ENCODE measurements at regions not wholly inside any gene's neighbourhood (a gene's known extent, or its start where the extent isn't known, plus 50 kb on each side); places are given as distances from the start of the nearest gene placed in this dataset.

DNA sequence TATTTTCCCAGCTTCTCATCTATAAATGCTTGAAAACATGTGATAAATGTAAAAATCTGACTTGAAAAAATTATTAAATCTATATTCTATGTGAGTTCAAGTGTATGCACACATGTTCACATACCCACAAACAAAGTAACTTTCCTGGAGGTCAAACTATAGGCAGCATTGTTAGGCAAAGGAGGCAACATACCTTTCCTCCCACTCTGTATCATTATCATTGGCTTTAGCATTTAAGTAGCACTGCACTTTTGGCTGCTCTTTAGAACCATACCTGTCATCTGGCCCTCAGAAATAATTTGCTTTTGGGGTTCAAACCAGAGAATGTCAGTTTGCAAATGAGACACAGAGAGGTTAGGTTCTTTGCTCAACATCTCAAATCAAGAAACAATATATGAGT, 102.4 kb upstream of the CCDC196 start:
- no peak for DNase-seq

DNA sequence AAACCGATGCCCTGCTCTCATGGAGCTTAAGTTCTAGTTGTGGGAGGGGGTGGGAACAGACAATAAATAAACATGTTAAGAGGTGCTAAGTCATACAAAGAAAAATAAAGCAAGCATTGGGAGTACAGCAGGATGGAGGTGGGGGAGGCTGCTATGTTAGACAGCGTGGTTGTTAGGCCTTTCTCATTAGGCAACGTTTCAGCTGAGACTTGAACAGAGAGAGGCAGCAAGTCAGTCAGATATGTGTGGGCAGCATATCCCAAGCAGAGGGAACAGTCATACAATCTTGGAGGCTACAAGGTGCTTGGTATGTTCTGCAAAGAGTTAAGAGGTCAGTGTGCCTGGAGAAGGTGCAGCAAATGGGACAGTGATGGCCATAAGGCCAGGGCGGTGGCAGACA, 97.7 kb upstream of the CCDC196 start:
- no peak for DNase-seq

DNA sequence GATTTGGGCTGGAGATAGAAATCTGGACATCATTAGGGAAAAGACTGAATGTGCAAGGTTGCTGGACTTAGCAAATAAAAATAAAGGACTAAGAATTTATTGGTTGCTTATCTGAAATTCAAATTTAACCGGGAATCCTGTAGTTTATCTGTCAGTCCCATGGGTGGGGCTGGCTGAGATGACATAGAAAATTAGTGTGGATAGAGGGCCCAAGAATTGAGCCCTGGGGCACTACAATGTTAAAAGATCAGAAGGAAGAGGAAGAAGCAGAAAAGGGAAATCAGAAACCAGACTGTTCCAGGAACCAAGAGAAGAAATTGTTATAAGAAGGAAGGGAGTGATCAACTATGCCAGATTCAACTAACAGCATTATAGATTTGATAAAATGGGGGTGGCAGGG, 96.7 kb upstream of the CCDC196 start:
- no peak for DNase-seq

GRCh38 chr14:66395300-66395699, 90.9 kb upstream of the CCDC196 start:
- no peak for DNase-seq

GRCh38 chr14:66396164-66396563, 90.0 kb upstream of the CCDC196 start:
- no peak for DNase-seq

- DNase-seq: no peak
These were observed 87.7 kb upstream of the CCDC196 start for GRCh38 chr14:66398437-66398836.

DNA sequence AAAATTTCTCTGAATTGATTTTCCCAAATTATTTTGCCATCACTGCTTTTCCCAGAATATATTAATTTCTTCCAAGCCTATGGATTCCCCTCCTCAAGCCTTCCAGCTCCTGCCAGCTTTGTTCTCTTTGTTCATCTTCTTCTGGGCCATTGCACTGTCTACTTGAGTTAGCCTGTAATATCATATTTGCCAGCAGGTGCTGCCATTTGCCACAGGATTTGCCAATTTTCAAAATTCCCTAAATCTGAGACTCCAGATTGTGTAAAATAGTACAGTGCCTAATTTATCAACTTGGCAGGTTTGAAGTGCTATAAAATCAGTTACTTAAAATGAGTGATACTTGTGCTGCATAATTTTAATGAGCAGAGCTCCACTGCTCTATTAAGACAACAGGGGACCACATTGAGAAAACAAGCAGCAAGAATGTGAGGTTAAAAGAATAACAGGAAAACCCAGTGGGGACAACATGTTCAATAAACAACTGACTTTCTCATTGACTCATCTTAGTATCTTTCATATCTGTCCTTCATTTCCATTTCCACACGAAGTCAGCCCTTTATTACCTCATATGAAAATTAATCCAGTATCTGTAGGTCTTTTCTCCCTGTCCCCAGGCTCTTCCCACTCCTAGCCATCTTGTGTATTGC, 84.6 kb upstream of the CCDC196 start:
- DNase-seq: no peak

DNA sequence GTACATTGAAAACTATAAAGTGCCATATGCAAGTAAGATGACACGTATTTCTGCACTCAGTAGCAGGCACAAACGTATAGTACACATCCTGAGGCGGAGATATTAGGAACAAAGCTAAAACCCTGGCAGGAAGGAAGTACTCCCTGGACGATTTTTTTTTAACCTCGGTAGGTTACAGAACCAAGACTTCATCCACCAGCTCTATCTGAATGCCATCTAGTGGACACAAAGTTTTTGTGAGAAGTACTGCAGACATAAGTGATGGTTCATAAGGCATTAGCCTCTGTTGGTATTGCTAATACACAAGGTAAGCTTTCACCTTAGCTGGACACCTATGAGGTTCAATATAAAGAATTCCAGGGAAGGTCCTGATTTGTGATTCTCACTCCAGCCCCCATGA, 83.0 kb upstream of the CCDC196 start:
- DNase-seq: no peak

- no peak for DNase-seq
These were observed 82.1 kb upstream of the CCDC196 start for GRCh38 chr14:66404051-66404545.

DNA sequence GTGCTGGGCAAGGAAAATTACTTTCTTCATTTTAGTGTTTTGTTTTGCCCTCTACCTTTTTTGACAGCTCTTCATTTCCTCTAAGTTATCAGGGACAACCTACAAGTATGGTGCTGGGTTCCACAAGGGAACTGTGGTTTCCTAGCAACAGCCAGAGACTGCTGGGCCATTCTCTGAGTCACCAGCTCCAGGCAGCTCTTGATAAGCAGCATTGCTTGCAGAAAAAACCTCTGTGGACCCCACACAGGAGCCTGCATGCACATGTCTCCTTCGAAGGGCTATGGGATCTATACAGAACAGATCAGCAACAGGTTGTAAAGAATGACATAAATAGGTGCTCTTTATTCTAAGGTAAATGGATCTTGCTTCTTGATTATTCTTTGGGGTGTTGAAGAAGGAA, 81.0 kb upstream of the CCDC196 start:
- DNase-seq: no peak

DNA sequence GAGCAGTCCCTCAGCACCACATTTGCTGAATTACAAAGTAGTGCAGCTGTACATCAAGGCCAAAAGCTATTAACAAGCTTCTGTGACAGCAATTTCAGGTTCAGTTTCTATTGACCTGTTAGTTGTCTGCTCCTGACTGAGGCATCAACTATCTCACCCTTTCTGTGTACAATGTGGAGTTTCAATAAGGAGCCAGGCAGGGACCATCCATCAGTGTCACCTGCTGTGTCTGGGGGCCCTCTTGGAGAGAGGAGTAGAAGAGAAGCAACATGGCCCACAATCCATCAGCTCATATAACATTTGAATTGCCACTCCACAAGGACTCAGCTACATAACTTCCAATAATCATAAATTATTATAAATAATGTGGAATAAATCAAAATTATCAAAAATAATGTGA, 72.3 kb upstream of the CCDC196 start:
- DNase-seq: no peak

DNA sequence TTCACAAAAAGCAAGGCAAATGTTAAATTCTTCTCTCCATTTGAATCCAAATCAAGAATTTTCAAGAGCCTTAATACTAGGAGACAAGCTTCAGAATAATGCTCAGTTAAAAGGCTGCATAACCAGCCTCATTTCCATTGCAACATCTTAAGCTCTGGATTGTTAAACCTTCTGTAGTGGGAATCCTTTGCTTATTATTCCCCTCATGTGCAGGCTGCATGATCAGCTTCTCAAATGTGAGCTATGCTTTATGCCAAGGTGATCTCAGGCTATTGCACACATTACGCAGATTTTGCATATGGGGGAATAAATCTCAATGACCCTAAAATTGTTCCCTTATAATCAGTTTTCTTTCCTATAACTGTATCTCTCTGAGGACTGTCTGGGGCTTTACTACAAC, 71.7 kb upstream of the CCDC196 start:
- DNase-seq: no peak

- DNase-seq: no peak
These were observed 65.7 kb upstream of the CCDC196 start for GRCh38 chr14:66420251-66421006.

GRCh38 chr14:66421990-66422946, 63.9 kb upstream of the CCDC196 start:
- DNase-seq: no peak

- no peak for DNase-seq
These were observed 60.8 kb upstream of the CCDC196 start for GRCh38 chr14:66425402-66425801.

DNA sequence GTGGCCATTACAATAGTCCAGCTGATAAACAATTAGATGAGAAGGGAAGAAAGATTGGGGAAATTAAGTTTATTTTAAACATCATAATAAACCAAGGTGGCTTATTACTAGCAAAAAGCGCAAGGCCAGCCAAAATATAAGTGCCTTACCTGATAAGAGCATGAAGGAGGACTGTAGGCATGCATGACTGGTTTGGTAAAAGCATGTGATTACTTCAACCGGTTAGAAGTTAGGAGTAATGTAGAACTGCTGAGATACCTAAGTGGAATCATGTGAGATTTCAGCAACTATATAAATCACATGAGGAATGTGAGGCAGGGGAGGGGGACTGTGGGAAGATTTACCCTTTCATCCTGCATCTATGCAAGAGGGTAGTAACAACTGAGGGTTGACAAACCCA, 59.7 kb upstream of the CCDC196 start:
- DNase-seq: no peak

DNA sequence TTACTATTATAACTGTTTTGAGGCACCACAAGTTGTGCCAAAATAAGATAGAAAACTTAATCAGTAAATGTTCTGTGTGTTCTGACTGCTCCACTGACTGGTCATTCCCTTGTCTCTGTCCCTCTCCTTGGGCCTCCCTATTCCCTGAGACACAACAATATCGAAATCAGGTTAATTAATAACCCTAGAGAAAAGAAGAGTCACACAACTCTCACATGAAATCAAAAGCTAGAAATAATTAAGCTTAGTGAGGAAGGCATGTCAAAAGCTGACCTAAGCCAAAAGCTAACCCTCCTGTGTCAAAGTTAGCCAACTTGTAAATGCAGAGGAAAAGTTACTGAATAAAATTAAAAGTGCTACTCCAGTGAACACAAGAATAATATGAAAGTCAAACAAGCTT, 53.8 kb upstream of the CCDC196 start:
- no peak for DNase-seq

DNA sequence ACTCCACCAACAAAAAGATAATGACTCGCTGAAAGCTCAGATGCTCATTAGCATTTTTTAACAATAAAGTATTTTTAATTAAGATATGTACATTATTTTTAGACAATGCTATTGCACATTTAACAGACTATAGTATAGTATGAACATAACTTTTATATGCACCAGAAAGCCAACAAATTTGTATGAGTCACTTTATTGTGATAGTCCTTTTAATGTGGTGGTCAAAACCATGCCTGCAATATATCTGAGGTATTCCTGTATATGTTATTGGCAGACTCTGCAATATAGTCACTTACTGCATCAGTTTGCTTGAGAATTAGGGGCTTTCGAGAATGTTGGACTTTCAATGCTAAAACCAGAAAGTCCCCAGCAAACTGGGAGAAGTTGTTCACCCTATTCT, 51.7 kb upstream of the CCDC196 start:
- no peak for DNase-seq

- DNase-seq: no peak
These were observed 50.5 kb upstream of the CCDC196 start for GRCh38 chr14:66435683-66436082.
